Lung (tissue), 11 donors: ENCODE measurements at regions not wholly inside any gene's neighbourhood (a gene's known extent, or its start where the extent isn't known, plus 50 kb on each side); places are given as distances from the start of the nearest gene placed in this dataset.

ENCODE experiments used
- ATAC-seq: fragments of 200-7000 bp; cut with Tn5 transposase; one replicate; pipeline ENCODE4 v1.9.1; 2020; ENCODE audit warnings: moderate number of reproducible peaks; ENCODE audit not compliant: insufficient read depth, low FRiP score
- DNase-seq, 3 donors: peaks; one replicate each; pipeline ENCODE4 v3.0.0-alpha.2; 2013 to 2017
- H3K27ac ChIP-seq, 2 donors: one replicate each; pipeline ENCODE4 v1.5.1; 2013; ENCODE audit warnings: mild to moderate bottlenecking in 2 of 2, moderate library complexity in 2 of 2, control low read depth in 1 of 2, inconsistent platforms in 1 of 2, low read depth in 1 of 2, low read length in 1 of 2
- H3K27me3 ChIP-seq, 3 donors: one replicate each; pipeline ENCODE4 v1.5.1; 2013; ENCODE audit warnings: low read length in 2 of 3; ENCODE audit not compliant: control insufficient read depth in 3 of 3, insufficient read depth in 3 of 3
- H3K36me3 ChIP-seq, 4 donors: one replicate each; pipeline ENCODE4 v1.5.1; 2013; ENCODE audit warnings: low read length in 4 of 4, mild to moderate bottlenecking in 1 of 4, moderate library complexity in 1 of 4; ENCODE audit not compliant: control insufficient read depth in 4 of 4, insufficient read depth in 4 of 4
- H3K4me1 ChIP-seq, 5 donors: one replicate each; pipeline ENCODE4 v1.5.1; 2013; ENCODE audit warnings: low read length in 5 of 5, mild to moderate bottlenecking in 2 of 5, moderate library complexity in 1 of 5; ENCODE audit not compliant: control insufficient read depth in 5 of 5, insufficient read depth in 5 of 5
- H3K4me3 ChIP-seq: one replicate; pipeline ENCODE4 v1.5.1; 2013; ENCODE audit warnings: mild to moderate bottlenecking, control low read depth, moderate library complexity
- H3K9ac ChIP-seq, 2 donors: one replicate each; pipeline ENCODE4 v1.5.1; 2013; ENCODE audit warnings: low read length in 2 of 2, control low read depth in 1 of 2; ENCODE audit not compliant: insufficient read depth in 1 of 2
- H3K9me3 ChIP-seq, 4 donors: one replicate each; pipeline ENCODE4 v1.5.1; 2013; ENCODE audit warnings: low read length in 3 of 4, mild to moderate bottlenecking in 1 of 4, moderate library complexity in 1 of 4; ENCODE audit not compliant: control insufficient read depth in 4 of 4, insufficient read depth in 3 of 4
- WGBS, 2 donors: extraction: QIAGEN DNeasy Blood & Tissue Kit; methylation state at CpG; one replicate each; pipeline ENCODE4 v1.1.7; 2013; 5-methylcytosine and 5-hydroxymethylcytosine counted together
- TF ChIP-seq, protein P1 (sequence below): IDR thresholded peaks from 2 replicates; pipeline ENCODE4 v1.5.1; 2012; ENCODE audit warnings: mild to moderate bottlenecking; ENCODE audit errors: control extremely low read depth, extremely low read depth
- donor health status: control.
- donor health status: control.
- donor health status: Bipolar disorder and iron deficiency.
- donor health status: healthy.
- donor health status: DM: yes; HTN: yes; CAD: no.

DNA sequence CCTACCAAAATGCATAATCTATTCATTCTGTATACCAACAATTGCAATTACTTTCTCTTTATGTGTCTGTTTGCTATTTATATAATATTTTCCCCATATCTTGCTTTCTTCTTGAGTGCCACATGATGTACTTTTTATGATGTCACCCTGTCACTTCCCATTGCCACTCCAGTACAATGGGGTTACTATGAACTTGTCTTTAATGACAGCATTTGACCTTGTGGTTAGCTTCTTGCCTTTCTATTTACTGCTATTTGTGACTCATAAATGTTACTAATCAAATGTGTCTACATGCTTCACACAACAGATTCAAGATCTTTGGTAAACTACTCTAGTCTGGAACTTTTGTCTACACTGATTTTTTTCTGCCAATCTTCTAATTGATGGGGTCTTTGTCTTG is 486.3 kb downstream of the NR4A2 start:
- Histone ChIP-seq H3K4me1 (no peaks in the 10 kb centered on the region), H3K27ac (no peak overlapping the region), H3K27me3 (no peaks in the 10 kb centered on the region), H3K4me3 (no peak overlapping the region), H3K9me3 (no peaks in the 10 kb centered on the region), H3K9ac (no peak overlapping the region), H3K36me3 (no peaks in the 10 kb centered on the region)
- ATAC-seq (no peak), DNase-seq (no peak)
- TF ChIP-seq, protein P1, sequence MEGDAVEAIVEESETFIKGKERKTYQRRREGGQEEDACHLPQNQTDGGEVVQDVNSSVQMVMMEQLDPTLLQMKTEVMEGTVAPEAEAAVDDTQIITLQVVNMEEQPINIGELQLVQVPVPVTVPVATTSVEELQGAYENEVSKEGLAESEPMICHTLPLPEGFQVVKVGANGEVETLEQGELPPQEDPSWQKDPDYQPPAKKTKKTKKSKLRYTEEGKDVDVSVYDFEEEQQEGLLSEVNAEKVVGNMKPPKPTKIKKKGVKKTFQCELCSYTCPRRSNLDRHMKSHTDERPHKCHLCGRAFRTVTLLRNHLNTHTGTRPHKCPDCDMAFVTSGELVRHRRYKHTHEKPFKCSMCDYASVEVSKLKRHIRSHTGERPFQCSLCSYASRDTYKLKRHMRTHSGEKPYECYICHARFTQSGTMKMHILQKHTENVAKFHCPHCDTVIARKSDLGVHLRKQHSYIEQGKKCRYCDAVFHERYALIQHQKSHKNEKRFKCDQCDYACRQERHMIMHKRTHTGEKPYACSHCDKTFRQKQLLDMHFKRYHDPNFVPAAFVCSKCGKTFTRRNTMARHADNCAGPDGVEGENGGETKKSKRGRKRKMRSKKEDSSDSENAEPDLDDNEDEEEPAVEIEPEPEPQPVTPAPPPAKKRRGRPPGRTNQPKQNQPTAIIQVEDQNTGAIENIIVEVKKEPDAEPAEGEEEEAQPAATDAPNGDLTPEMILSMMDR = no peak

GRCh38 chr2:155844461-155844860 is 488.1 kb downstream of the NR4A2 start:
- TF ChIP-seq, protein P1 = no peak
- H3K4me1 ChIP-seq = no peaks in the 10 kb centered on the region
- H3K4me3 ChIP-seq = no peak overlapping the region
- no peaks in the 10 kb centered on the region for H3K36me3 ChIP-seq
- no peak overlapping the region for H3K27ac ChIP-seq
- WGBS, 2 donors = 88 to 91% methylated on average over 2 of the region's 2 CpGs
- H3K9me3 ChIP-seq = no peaks in the 10 kb centered on the region
- ATAC-seq = no peak
- no peak for DNase-seq
- no peaks in the 10 kb centered on the region for H3K27me3 ChIP-seq
- no peak overlapping the region for H3K9ac ChIP-seq

- no peak for ATAC-seq
- TF ChIP-seq, protein P1 = no peak
- Histone ChIP-seq H3K27ac (no peak overlapping the region), H3K4me1 (no peaks in the 10 kb centered on the region), H3K9ac (no peak overlapping the region), H3K4me3 (no peak overlapping the region), H3K9me3 (no peaks in the 10 kb centered on the region), H3K27me3 (no peaks in the 10 kb centered on the region), H3K36me3 (no peaks in the 10 kb centered on the region)
- 56 to 67% methylated on average over 6 of the region's 6 CpGs for WGBS, 2 donors
- no peak for DNase-seq
These were observed 490.4 kb downstream of the NR4A2 start for GRCh38 chr2:155842103-155842502.

DNA sequence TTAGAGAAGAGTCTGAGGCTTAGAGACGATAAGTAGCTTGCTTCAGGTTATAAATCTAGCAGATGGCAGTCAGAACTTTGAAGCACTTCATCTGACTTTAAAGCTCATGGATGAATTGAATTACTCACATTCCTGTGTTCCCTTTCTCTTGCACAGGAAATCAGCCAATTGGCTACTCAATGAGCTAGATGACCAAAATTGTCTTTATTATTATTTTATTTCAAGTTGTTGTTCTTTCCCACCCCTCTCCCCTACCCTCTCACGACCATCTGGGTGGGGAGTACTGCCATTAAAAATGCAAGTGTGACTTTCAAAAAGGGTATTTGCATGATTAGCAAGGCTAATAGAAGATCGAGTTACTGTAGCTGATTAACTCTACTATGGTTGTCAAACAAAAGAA is 491.1 kb downstream of the NR4A2 start:
- ATAC-seq (no peak), DNase-seq (no peak)
- no peak overlapping the region for H3K9ac ChIP-seq
- 19 to 38% methylated on average over 3 of the region's 3 CpGs for WGBS, 2 donors
- no peaks in the 10 kb centered on the region for H3K9me3 ChIP-seq
- no peaks in the 10 kb centered on the region for H3K36me3 ChIP-seq
- no peak overlapping the region for H3K27ac ChIP-seq
- no peaks in the 10 kb centered on the region for H3K27me3 ChIP-seq
- H3K4me3 ChIP-seq = no peak overlapping the region
- TF ChIP-seq, protein P1 = no peak
- no peaks in the 10 kb centered on the region for H3K4me1 ChIP-seq
